HepG2 (cell line): ENCODE measurements at regions not wholly inside any gene's neighbourhood (a gene's known extent, or its start where the extent isn't known, plus 50 kb on each side); places are given as distances from the start of the nearest gene placed in this dataset.

Experiments used
- ATAC-seq: fragments of 200-7000 bp; cut with Tn5 transposase; 3 replicates; pipeline ENCODE4 v1.9.1; 2020; ENCODE audit warnings: mild to moderate bottlenecking, moderate library complexity
- BruUV-seq: library from RNA; stranded (reverse); fragments of 400-500 nt; replicated peaks from 2 replicates; lab custom pipeline; 2021; lab: Mats Ljungman, UMichigan
- CTCF ChIA-PET: fragments of 300-600 bp; formaldehyde crosslinking; extraction: SDS; loops from one replicate; lab custom pipeline; 2021; ENCODE audit warnings: low total read pairs, inconsistent platforms, low intra/inter-chr PET ratio; lab: Yijun Ruan, JAX
- POLR2A ChIA-PET: fragments of 350-600 bp; sonication (Branson Sonifier 250); formaldehyde crosslinking; loops from one replicate; lab custom pipeline; 2020; ENCODE audit warnings: antibody characterized with exemption, inconsistent platforms; lab: Yijun Ruan, JAX
- DNase-seq: peaks from one replicate; pipeline ENCODE4 v3.0.0-alpha.2; 2015; ENCODE audit warnings: low spot score
- FAIRE-seq: peaks from 3 replicates; lab custom pipeline; 2011; peaks lifted over from hg19 to GRCh38; lab: Jason Lieb, UNC
- H2AFZ ChIP-seq: one replicate; pipeline ENCODE4 v1.6.1; 2011; ENCODE audit warnings: low read length, inconsistent platforms
- H3K27ac ChIP-seq: fragments of 300-600 bp; 3 replicates; pipeline ENCODE4 v1.8.0; 2011; ENCODE audit warnings: mixed run types, mild to moderate bottlenecking, mixed read lengths, low read length, inconsistent platforms; ENCODE audit not compliant: insufficient read depth; ENCODE audit errors: extremely low read length
- H3K27me3 ChIP-seq, 2 experiments: fragments of 200-600 bp in 1 of 2; 2 replicates in 1 of 2; 3 replicates in 1 of 2; pipeline versions ENCODE4 v1.6.0 to v1.8.0; 2011; ENCODE audit warnings: low read length in 2 of 2, mild to moderate bottlenecking in 2 of 2, moderate library complexity in 2 of 2, inconsistent platforms in 1 of 2; ENCODE audit not compliant: insufficient read depth in 2 of 2, control insufficient read depth in 1 of 2
- H3K36me3 ChIP-seq, 2 experiments: fragments of 200-600 bp in 1 of 2; replicated peaks in 1 of 2; 2 replicates in 1 of 2; 3 replicates in 1 of 2; pipeline versions ENCODE4 v1.5.1 to v1.8.0; 2011; ENCODE audit warnings: low read length in 2 of 2, inconsistent platforms in 1 of 2; ENCODE audit not compliant: insufficient read depth in 2 of 2, control insufficient read depth in 1 of 2
- H3K4me1 ChIP-seq: 2 replicates; pipeline ENCODE4 v1.5.1; 2012; ENCODE audit warnings: low read length, inconsistent platforms; ENCODE audit not compliant: insufficient read depth
- H3K4me2 ChIP-seq: 2 replicates; pipeline ENCODE4 v1.6.0; 2011; ENCODE audit warnings: low read depth, low read length, inconsistent platforms
- H3K4me3 ChIP-seq, 3 experiments: fragments of 200-600 bp in 1 of 3; sonication (generic), shearing (Covaris generic) in 1 of 3; replicated peaks in 1 of 3; 2 replicates each; pipeline ENCODE4 v1.5.1; 2011 to 2016; ENCODE audit warnings: low read length in 3 of 3, inconsistent platforms in 2 of 3, low read depth in 2 of 3, mild to moderate bottlenecking in 2 of 3, control low read depth in 1 of 3, mixed read lengths in 1 of 3; ENCODE audit not compliant: insufficient read depth in 1 of 3
- H3K79me2 ChIP-seq: one replicate; pipeline ENCODE4 v1.6.1; 2011; ENCODE audit warnings: low read length, inconsistent platforms; ENCODE audit not compliant: insufficient read depth
- H3K9ac ChIP-seq: 2 replicates; pipeline ENCODE4 v1.6.0; 2011; ENCODE audit warnings: mild to moderate bottlenecking, low read depth, low read length, inconsistent platforms; ENCODE audit not compliant: insufficient read depth
- H3K9me3 ChIP-seq: 2 replicates; pipeline ENCODE4 v1.5.1; 2012; ENCODE audit warnings: mild to moderate bottlenecking, low read length
- H4K20me1 ChIP-seq: 2 replicates; pipeline ENCODE4 v1.6.0; 2011; ENCODE audit warnings: inconsistent platforms, mild to moderate bottlenecking, low read length, moderate library complexity; ENCODE audit not compliant: insufficient read depth
- CERS6 ChIP-seq: sonication (generic); formaldehyde crosslinking; IDR thresholded peaks from 2 replicates; pipeline ENCODE4 v1.5.0; 2020; ENCODE audit warnings: missing genetic modification reagents
- ISX ChIP-seq: sonication (generic); formaldehyde crosslinking; conservative IDR thresholded peaks from 2 replicates; pipeline ENCODE4 v1.5.0; 2020; ENCODE audit warnings: missing genetic modification reagents
- PHF5A ChIP-seq: IDR thresholded peaks from one replicate; pipeline ENCODE4 v1.6.1; 2018; ENCODE audit warnings: low read depth, missing genetic modification reagents; ENCODE audit not compliant: unreplicated experiment
- RORA ChIP-seq: sonication (generic); formaldehyde crosslinking; IDR thresholded peaks from 2 replicates; pipeline ENCODE4 v1.5.0; 2020; ENCODE audit warnings: mild to moderate bottlenecking, missing genetic modification reagents, moderate library complexity
- TEF ChIP-seq: sonication (generic); formaldehyde crosslinking; IDR thresholded peaks from 2 replicates; pipeline ENCODE4 v1.5.0; 2020; ENCODE audit warnings: missing genetic modification reagents
- ZBTB20 ChIP-seq: sonication (generic); formaldehyde crosslinking; IDR thresholded peaks from 2 replicates; pipeline ENCODE4 v1.8.1; 2023; ENCODE audit warnings: missing genetic modification reagents, low read depth, mild to moderate bottlenecking, borderline replicate concordance
- ZNF747 ChIP-seq: sonication (generic); formaldehyde crosslinking; IDR thresholded peaks from 2 replicates; pipeline ENCODE4 v1.8.1; 2023; ENCODE audit warnings: missing genetic modification reagents, mild to moderate bottlenecking, borderline replicate concordance
- ZNF75D ChIP-seq: sonication (generic); formaldehyde crosslinking; IDR thresholded peaks from 2 replicates; pipeline ENCODE4 v1.8.1; 2023; ENCODE audit warnings: missing genetic modification reagents, mild to moderate bottlenecking, borderline replicate concordance
- WGBS: methylation state at CpG from one replicate; pipeline ENCODE4 v1.1.6; 2017; ENCODE audit warnings: low lambda C conversion rate; 5-methylcytosine and 5-hydroxymethylcytosine counted together
- in situ Hi-C: cut with HindIII; loops from 2 replicates; pipeline ENCODE4 v1.10.0; 2017; ENCODE audit warnings: low pct_unique_long_range_greater_than_20kb; ENCODE audit not compliant: extremely low pct_ligation_motif_present
- intact Hi-C: fragments of 100-400 bp; cut with micrococcal nuclease; formaldehyde crosslinking; loops from one replicate; pipeline ENCODE4 v1.10.0; 2022; ENCODE audit not compliant: unreplicated experiment

- no peak for DNase-seq
- 20% methylated on average over 2 of the region's 5 CpGs for WGBS
- intact Hi-C loops = no loop called here
- Histone ChIP-seq H2AFZ (no peak overlapping the region), H3K4me1 (no peaks in the 10 kb centered on the region), H3K27me3 (no peaks in the 10 kb centered on the region), H3K36me3 (no peaks in the 10 kb centered on the region), H3K9me3 (no peaks in the 10 kb centered on the region), H4K20me1 (no peaks in the 10 kb centered on the region), H3K79me2 (no peaks in the 10 kb centered on the region), H3K27ac (no peak overlapping the region), H3K4me2 (no peak overlapping the region)
- no peak for ATAC-seq
- in situ Hi-C loops = no loop called here
- CTCF ChIA-PET = no interaction called here
- no TSS peak for BruUV-seq
- no peak for FAIRE-seq
- POLR2A ChIA-PET = no interaction called here
- TF ChIP-seq PHF5A (CRISPR knock-in tag) (no peak), ZBTB20 (CRISPR knock-in tag) (no peak), RORA (CRISPR knock-in tag) (no peak), ZNF747 (no peak), ISX (CRISPR knock-in tag) (no peak), TEF (no peak), ZNF75D (CRISPR knock-in tag) (no peak), CERS6 (no peak)
- TF ChIP-seq, all 625 proteins: peak for 0
- no peak overlapping the region for H3K4me3 ChIP-seq
- H3K9ac ChIP-seq = no peak overlapping the region
Measured at GRCh38 chr9:85249313-85249621, 492.5 kb downstream of the AGTPBP1 start.
